GM19351 (cell line): ENCODE measurements at regions not wholly inside any gene's neighbourhood (a gene's known extent, or its start where the extent isn't known, plus 50 kb on each side); places are given as distances from the start of the nearest gene placed in this dataset.

ENCODE experiments used
- ATAC-seq: cut with Tn5 transposase; IDR thresholded peaks from one replicate; pipeline ENCODE4 v1.9.1; 2021; ENCODE audit warnings: mild to moderate bottlenecking, moderate library complexity; ENCODE audit not compliant: unreplicated experiment

DNA sequence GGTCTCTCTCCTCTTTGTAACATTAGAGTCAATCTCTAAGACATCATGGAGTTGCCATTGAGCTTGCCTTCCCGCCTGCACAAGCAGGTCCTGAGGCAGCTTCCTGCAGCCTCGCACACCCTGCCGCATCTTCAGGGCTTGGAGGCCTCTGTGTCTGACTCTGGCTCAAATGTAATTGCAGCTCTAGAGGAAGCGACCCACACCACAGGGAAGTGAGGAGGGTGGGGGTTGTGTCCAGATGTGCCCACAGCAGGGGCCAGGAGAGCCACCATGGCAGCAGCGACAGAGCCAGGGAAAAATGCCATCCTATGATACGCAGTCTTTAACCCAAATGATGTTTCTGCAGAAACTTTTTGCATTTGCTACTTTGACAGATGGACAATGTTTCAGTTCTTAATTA is 216.0 kb upstream of the ZNF32 start:
- no peak for ATAC-seq

DNA sequence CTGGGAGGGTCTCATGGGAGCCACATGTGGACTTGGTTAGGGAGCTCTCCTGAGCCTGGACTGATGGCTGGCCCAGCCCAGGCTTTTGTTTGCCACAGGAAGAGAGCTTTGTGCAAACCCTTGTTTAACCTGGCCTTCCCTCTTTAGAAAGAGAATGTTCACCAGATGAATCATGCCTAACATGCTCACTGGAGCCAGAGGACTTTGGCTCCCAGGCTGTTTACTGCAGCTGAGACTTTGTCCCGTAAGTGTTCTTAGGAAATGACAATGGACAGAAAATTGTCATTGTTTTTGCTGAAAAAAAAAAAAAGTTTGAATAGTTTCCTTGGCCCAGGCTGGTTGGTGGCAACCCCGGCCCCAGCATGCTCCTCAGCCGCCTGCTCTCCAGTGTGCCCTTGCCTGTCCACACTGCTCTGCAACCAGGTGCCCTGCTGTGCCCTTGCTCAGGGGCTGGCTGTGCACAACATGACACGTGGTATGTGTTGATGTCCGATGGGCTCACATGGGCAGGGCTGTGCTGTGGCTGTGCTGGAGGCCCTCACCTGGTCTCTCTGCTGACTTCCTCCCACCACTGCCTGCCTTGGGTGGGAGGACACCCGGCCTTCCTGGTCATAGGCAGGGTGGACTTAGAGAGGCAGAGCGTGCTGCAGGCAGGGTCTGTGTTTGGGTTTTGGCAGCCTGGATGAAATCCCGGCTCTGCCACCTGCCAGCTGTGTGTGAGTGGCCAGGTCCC is 215.3 kb upstream of the ZNF32 start:
- no peak for ATAC-seq

DNA sequence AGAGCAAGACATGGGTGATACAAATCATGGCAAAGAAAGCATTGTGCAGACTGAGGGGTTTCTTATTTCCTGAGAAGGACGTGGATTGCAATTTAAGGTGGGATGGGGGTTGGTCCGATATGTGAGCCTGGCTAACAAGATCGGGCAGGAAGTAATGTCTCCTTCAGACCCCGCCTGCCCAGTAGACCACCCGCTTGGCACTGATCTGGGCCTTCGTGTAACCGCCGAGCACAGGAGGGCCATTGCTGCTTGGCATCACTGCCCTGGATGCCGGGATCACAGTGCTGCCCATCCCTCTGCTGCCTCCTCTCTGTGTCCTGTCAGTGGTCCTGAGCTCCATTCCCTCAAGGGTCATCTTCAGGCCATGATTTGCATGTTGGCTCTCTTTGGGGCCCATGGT is 214.6 kb upstream of the ZNF32 start:
- no peak for ATAC-seq

DNA sequence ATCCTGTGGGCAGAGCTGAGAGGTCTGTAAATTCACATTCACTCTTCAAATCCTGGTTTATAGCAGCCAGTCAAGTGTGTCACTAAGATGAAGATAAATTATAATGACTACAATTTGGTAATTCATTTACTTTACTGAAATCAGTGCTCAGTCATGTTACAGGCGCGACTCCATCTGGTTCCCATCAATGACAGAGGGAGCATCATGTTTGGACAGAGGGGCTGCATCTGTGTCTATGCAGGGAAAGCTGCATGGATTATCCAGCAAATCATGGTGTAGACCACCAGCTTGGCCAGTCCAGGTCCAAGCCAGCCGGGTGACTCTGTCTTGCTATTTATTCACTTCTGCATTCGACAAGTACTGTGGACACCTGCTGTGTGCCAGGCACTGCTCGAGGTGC is 214.1 kb upstream of the ZNF32 start:
- ATAC-seq, result no peak

DNA sequence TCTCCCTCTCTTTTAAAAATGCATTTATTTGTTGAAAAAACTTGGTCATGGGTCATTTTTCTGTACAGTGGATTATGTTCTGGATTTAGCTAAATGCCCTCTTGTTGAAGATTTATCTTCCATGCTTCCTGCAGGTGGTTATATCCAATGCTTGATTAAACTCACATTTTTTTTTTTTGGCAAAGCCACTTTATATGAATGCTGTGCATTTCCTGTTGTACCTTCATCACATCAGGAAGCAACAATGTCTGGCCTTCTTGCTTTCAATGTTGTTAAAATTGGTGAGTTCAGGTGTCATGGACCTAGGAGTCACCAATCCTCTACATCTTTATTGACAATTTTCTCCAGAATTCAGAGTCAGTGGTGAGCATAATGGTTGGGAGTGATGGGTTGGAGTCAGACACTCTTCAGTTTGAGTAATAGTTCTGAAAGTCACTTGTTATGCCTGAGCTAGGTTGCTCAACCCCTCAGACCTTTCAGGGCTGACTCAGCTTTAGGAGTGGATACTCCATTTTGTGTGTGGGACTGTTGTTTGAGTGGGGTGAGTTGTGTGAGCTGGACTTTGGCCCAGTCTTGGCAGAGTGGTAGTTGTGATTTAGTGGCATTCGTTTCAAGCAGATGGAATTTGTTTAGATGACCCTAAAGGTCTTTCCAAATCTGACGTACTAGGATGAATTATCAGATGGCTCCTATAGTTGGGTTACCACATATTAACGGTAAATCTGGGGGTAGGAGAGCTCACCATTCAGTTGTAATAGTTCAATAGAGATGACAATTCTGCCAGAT is 213.5 kb upstream of the ZNF32 start:
- ATAC-seq, result no peak

DNA sequence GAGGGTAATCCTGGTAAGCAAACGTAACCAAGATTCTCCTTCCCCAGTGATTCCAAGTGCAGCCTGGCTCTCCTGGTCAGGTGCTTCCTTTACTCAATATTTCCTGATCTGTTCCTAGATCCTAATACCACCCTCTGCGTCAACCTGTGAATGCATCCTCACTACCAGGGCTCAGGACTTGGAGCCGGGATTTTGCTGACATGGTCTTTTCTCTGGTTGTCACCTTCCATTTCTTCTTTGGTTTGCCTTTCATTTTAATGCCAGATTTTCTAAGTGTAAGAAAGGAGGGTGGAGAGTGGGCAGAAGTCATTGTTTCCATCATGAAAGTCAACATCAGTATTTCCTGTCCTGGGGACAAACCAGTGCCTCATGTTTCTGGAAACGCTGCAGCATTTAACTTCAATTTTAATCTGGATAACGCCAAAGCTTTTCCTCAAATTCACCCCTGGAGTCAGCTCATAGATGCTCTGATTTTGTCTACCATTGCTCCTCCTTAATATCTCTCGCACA is 210.4 kb upstream of the ZNF32 start:
- ATAC-seq, result no peak

DNA sequence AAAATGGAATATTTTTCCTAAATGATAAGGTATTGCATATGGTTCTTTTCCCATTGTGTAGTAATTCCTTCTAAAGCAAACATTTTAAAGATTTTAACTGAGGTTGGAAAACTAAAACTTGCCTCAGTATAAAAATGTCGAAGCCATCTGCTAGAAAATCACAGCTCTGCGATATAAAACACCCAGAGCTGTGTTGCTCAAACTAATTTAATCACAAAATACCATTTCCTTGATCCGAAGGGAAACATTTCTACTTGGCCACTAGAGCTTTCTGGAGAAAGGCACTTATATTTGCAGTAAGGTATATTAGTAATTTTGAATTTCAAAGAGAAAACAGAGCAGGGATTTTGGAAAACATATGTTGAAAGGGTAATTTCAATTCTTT is 209.2 kb upstream of the ZNF32 start:
- no peak for ATAC-seq

DNA sequence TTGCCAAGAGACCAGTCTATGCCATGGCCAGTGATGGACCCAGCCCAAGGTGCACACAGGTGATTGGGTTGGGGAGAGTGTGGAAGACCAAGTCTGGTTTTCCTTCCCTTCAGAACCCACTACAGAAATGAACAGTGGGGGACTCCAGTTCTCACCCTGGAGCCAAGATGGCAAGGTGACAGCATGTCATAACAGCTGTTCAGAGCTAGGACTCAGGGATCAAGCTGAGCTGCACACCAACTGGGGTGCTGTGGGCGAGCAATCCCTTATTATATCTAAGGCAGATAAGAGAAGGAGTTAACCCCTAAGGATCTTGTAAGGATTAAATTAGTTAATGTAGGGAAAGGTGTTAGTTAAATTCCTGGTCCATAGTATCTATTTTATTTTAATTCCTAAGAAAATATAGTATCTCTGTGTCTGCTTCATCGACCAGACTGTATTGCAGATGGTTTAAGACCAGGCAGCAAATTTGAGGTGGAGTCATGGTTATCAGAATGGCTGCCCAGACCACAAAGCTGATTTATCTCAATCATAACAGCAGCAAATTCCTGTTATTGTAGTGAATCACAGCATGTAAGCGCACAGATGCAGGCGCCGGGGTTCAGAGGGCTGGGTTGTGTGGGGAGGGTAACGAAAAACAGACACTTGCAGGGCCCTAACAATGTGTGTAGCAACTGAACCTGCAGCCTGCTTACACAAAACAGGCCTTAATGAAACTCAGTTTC is 208.7 kb upstream of the ZNF32 start:
- ATAC-seq, result no peak

DNA sequence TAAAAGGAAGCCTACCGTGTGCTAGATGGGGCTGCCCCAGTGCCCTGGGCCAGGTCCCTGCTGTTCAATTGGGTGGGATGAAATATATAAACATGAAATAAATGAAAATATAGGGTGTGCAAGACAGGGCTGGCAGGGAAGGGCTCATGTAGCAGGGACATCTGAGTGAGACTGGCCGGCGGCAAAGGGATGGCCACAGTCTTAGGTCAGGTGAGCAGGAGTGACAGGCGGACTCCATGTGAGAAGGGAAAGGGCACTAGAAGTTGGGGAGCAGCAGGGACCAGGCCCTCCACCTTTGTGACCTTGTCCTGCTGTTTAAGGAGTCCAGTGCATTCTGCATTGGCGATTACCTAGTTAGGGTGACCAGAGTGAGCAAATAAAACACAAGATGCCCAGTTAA is 207.6 kb upstream of the ZNF32 start:
- ATAC-seq, result no peak

DNA sequence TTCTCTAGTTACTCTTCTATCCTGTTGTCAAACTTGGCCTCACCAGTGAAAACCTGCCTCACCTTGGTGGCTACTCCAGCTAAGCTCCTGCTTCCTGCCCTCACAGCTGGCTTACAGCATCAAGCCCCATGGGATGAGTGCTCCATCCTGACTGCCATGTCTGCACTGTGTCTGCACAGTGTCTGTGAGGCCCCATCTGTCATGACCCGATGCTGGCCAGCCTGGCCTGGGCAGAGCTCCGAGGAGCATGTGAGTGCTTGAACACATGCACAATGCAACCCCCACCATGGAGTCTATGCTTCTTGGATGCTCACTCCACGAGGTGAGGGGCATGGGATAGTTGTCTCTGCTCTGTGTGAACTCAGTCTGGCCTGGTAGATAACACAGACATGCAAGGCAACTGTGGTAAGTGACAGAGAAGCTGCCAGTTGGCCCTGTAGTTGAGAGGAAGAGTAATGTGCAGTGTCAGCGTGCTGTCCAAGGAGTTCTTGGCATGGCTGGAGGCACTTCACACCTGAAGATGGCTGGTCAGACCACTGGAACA is 207.1 kb upstream of the ZNF32 start:
- no peak for ATAC-seq

DNA sequence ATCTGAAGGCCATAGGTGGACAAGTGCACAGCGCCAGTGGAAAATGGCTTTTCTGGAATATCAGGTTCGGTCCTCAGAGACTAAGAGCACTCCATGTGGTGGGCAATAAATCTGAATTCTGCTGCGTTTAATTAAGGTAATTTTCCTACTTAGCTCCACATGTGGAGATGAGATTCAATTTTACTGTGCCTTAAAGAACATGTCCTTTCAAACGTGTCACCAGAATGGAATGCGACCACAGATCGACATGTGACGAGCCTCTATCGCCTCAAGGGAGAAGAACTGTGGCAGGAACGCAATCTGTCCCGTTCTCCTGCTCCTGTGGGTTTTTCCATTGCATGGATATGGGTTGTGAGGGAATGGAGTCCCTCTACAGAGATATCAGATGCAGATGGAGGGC is 205.3 kb upstream of the ZNF32 start:
- no peak for ATAC-seq

DNA sequence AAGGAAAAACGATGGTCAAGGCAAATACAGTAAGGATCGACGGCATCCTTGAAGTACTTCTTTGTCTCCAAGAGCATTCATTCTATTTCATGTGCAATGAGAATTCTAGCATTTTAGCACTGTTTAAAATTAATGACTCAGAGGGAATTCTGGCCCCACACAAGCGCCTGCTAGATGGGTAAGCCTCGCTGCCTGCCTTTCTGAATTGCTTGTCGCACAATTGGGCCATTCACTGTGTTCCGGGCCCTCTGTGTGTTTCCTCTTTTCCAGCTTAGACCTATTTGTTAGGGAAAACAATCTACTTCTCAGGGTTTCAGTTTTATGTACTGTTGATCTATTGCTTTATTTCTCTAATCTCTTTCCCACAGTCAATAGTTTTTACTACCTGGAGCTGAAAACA is 204.7 kb upstream of the ZNF32 start:
- ATAC-seq, result no peak

DNA sequence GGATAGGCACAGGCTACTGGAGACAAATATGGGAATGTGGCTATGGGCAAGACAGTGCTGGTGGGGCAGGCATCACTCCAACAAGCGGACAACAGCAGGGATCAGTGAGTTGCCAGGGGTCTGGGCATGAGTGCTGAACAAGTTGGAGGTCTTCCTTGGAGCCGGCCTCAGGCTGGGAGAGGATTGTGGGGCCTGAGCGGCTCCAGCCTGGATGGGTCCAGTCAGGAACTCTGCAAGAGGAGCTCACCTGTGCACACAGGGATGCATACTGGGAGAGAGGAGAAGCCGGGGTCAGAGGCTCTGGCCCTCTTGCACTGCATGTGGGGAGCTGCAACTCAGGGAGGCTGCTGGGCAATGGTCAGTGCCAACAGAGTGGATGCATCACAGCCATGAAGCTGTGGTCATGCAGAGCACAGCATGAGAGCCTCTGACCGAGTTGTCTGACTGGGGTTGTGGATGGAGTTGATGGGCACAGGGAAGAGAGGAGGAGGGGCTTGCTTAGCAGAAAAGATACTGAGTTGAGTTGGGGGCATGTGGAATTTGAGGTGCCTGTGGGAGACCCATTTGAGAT is 204.0 kb upstream of the ZNF32 start:
- ATAC-seq, result no peak

DNA sequence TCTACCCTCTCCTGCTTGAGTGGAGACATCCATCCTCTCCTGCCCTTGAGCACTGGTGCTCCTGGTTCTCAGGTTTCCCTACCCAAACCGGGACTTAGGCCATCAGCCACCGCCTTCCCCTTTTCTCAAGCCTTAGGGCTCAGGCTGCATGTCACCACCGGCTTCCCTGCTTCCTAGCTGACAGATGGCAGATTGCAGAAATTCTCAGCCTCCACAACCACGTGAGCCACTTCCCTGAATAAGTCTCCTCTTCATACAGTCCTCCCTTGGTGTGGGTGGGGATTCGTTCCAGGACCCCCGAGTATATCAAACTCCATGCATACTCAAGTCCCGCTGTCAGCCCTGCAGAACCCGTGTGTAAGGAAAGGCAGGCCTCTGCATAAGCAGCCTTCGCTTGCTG is 203.5 kb upstream of the ZNF32 start:
- ATAC-seq, result no peak

DNA sequence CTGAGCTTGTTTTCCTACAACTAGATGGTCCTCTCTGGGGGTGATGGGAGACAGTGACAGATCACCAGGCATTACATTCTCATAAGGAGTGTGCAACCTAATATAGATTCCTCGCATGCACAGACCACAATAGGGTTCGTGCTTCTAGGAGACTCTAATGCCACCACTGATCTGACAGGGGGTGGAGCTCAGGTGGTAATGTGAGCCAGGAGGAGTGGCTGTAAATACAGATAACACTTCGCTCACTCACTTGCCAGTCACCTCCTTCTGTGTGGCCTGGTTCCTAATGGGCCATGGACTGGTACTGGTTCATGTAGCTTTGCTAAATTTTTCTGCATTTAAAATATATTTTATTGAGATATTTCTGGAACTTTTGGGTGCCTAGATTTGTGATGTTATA is 202.3 kb upstream of the ZNF32 start:
- no peak for ATAC-seq

DNA sequence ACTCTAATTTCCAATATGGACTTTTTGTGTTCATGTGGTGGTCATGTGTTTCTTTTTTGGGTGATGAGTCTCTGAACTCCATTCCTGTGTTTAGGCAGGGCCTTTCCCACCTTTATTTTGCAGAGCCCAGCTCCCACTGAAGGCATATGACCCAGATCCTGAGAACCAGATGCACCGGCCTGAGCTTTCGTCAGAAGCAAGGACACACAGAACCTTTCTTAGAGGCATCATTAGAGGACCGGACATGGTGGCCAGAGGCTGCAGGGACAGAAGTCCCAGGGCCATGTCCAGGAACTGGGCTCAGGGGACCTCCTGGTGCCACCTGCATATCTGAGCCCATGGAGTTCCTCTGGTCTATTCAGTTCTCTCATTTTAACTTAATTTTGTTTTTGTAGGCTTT is 200.9 kb upstream of the ZNF32 start:
- ATAC-seq, result no peak

DNA sequence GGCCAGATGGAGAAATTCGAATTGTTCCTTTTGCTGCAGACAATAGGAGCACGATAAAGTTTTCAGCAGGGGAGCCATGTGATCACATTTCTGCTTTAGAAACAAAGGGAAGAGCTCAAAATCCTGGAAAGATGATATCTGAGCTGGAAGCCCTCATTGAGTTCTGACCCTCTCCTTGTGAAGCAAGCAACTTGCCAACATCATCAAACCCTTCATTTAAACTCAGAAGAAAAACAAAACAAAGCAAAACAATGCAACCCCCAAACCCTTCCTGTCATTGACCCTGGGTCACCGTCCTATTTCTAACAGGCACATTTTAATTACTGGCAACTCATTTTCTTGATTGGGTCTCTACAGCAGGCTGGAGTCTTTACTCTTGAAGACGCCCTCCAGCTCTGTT is 198.3 kb upstream of the ZNF32 start:
- no peak for ATAC-seq

DNA sequence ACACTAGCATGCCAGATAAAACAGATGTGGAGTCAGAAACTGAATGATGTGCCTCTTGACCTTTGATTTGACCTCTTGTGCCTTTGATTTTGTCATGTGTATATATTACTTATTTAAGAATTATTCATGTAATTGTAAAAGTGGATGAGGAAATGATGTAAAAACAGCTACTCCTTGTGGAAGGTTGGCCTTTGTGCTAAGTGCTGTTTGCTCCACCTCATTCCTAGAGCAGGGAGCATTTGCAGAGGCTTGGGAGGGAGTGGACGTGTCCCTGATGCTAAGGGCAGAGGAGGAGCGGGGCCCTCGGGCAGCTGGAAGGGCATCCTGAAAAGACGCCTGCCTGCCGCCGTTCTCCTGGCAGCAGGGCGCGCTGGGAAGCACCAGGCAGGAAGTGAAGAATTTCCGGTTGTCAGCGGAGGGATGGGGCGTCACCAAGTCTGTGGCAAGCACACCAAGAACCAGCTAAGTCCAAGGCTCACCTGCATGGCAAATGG is 197.6 kb upstream of the ZNF32 start:
- ATAC-seq, result no peak

DNA sequence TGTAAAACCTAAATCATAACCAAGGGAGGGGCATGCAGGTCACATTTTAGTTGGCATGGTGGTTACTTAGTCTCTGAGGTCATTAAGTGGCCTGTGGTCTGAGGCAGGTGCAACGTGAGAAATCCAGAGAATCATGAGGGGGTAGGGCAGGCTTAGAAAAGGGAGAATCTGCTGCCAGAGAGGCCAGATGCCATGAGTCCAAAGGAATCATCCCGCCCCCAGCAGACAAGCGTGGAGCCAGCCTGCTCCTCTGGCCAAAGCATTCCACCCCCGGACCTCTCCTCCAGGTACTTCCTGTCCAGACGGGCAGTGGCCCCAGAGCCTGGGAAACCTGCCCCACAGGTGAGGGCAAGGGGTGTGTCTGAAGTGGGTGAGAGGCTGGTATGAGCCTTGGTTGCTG is 196.4 kb upstream of the ZNF32 start:
- no peak for ATAC-seq

DNA sequence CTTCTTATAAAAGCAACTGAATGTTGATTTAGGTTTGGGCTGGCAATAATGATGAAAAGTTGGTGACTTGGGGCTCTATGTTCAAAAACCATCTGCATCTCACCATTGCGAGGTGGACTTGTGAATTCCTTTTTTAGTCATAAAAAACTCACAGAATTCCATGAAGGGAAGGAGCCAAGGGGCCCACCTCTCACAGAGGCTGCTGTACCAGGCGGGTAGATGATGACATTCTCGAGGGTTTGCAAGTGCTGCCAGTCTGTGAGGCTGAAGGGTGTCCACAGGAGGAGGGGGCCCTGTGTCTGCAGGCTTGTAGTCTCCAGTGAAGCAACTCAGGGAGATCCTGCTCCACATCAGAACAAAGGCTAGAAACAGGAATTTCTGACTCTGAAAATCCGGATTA is 195.5 kb upstream of the ZNF32 start:
- ATAC-seq, result no peak
